GM23338 (cell line): ENCODE measurements at regions not wholly inside any gene's neighbourhood (a gene's known extent, or its start where the extent isn't known, plus 50 kb on each side); places are given as distances from the start of the nearest gene placed in this dataset.

Experiments
- ATAC-seq: fragments of 200-7000 bp; cut with Tn5 transposase; 3 replicates; pipeline ENCODE4 v1.9.1; 2020
- DNase-seq: peaks from one replicate; pipeline ENCODE4 v3.0.0-alpha.2; 2015; ENCODE audit warnings: low spot score
- H2AFZ ChIP-seq: fragments of 200-600 bp; sonication (generic); 2 replicates; pipeline ENCODE4 v1.8.0; 2016; ENCODE audit warnings: antibody characterized with exemption, mild to moderate bottlenecking, moderate library complexity
- H3F3A ChIP-seq: fragments of 200-600 bp; sonication (generic); replicated peaks from 2 replicates; pipeline ENCODE4 v1.8.0; 2017; ENCODE audit warnings: antibody characterized with exemption, mixed run types, low read depth
- H3K27ac ChIP-seq: fragments of 200-600 bp; sonication (generic); 2 replicates; pipeline ENCODE4 v1.6.1; 2016; ENCODE audit warnings: low read depth
- H3K27me3 ChIP-seq: fragments of 200-600 bp; sonication (generic); 2 replicates; pipeline ENCODE4 v1.8.0; 2016; ENCODE audit warnings: mild to moderate bottlenecking, mixed run types, moderate library complexity; ENCODE audit not compliant: insufficient read depth
- H3K36me3 ChIP-seq: fragments of 200-600 bp; sonication (generic); 2 replicates; pipeline ENCODE4 v1.8.0; 2016; ENCODE audit warnings: mild to moderate bottlenecking; ENCODE audit not compliant: insufficient read depth
- H3K4me1 ChIP-seq: fragments of 200-600 bp; sonication (generic); 2 replicates; pipeline ENCODE4 v1.8.0; 2016; ENCODE audit warnings: mild to moderate bottlenecking, moderate library complexity; ENCODE audit not compliant: insufficient read depth
- H3K4me2 ChIP-seq: fragments of 200-600 bp; sonication (generic); 2 replicates; pipeline ENCODE4 v1.7.1; 2017; ENCODE audit warnings: mixed run types
- H3K4me3 ChIP-seq: fragments of 200-600 bp; sonication (generic); 2 replicates; pipeline ENCODE4 v1.6.1; 2016; ENCODE audit warnings: mixed run types
- H3K79me2 ChIP-seq: fragments of 200-600 bp; sonication (generic); replicated peaks from 2 replicates; pipeline ENCODE4 v1.8.0; 2017; ENCODE audit warnings: mild to moderate bottlenecking; ENCODE audit not compliant: insufficient read depth
- H3K9me2 ChIP-seq: fragments of 200-600 bp; sonication (generic); 2 replicates; pipeline ENCODE4 v1.8.0; 2017; ENCODE audit not compliant: insufficient read depth
- H4K20me1 ChIP-seq: fragments of 200-600 bp; sonication (generic); replicated peaks from 2 replicates; pipeline ENCODE4 v1.8.0; 2017; ENCODE audit warnings: mild to moderate bottlenecking; ENCODE audit not compliant: insufficient read depth
- H3K27ac Mint-ChIP-seq: 2 replicates; pipeline ENCODE4 v1.8.0; 2020; ENCODE audit warnings: inconsistent platforms, mild to moderate bottlenecking, moderate library complexity, mixed read lengths
- H3K27me3 Mint-ChIP-seq: 3 replicates; pipeline ENCODE4 v1.8.0; 2022; ENCODE audit warnings: low read depth, mild to moderate bottlenecking, moderate library complexity, mixed read lengths, inconsistent platforms; ENCODE audit not compliant: insufficient read depth, poor library complexity
- H3K36me3 Mint-ChIP-seq: 3 replicates; pipeline ENCODE4 v1.8.0; 2021; ENCODE audit warnings: low read depth, mild to moderate bottlenecking, inconsistent platforms, moderate library complexity, mixed read lengths
- H3K4me1 Mint-ChIP-seq: 3 replicates; pipeline ENCODE4 v1.8.0; 2020; ENCODE audit warnings: mild to moderate bottlenecking, inconsistent platforms, mixed read lengths
- H3K4me3 Mint-ChIP-seq: 3 replicates; pipeline ENCODE4 v1.8.0; 2021; ENCODE audit warnings: moderate library complexity, mild to moderate bottlenecking, inconsistent platforms, mixed read lengths
- H3K9me3 Mint-ChIP-seq: 3 replicates; pipeline ENCODE4 v1.8.0; 2020; ENCODE audit warnings: moderate library complexity, mild to moderate bottlenecking, inconsistent platforms, mixed read lengths
- CTCF ChIP-seq, 2 experiments: fragments of 200-600 bp in 1 of 2; sonication (generic) in 1 of 2; conservative IDR thresholded peaks; 2 replicates each; pipeline versions ENCODE4 v1.5.1 to v1.6.1; 2016 to 2017; ENCODE audit warnings: antibody characterized with exemption in 2 of 2, low read depth in 2 of 2, mild to moderate bottlenecking in 2 of 2, moderate library complexity in 1 of 2
- ETS1 ChIP-seq: IDR thresholded peaks from 2 replicates; pipeline ENCODE4 v1.6.1; 2016; ENCODE audit warnings: antibody characterized with exemption
- EZH2 ChIP-seq: fragments of 200-600 bp; sonication (generic); IDR thresholded peaks from one replicate; pipeline ENCODE4 v1.8.0; 2017; ENCODE audit warnings: antibody characterized with exemption, mild to moderate bottlenecking, low read depth; ENCODE audit not compliant: unreplicated experiment
- JUNB ChIP-seq: IDR thresholded peaks from one replicate; pipeline ENCODE4 v1.6.1; 2016; ENCODE audit warnings: antibody characterized with exemption; ENCODE audit not compliant: unreplicated experiment
- TF ChIP-seq, protein P1 (sequence below): fragments of 250-450 bp; sonication (Bioruptor Pico); IDR thresholded peaks from 2 replicates; pipeline ENCODE4 v1.5.0; 2020; ENCODE audit warnings: mild to moderate bottlenecking, moderate library complexity
- TF ChIP-seq, protein P2 (sequence below): IDR thresholded peaks from one replicate; pipeline ENCODE4 v1.6.1; 2018; ENCODE audit warnings: antibody characterized with exemption; ENCODE audit not compliant: unreplicated experiment

DNA sequence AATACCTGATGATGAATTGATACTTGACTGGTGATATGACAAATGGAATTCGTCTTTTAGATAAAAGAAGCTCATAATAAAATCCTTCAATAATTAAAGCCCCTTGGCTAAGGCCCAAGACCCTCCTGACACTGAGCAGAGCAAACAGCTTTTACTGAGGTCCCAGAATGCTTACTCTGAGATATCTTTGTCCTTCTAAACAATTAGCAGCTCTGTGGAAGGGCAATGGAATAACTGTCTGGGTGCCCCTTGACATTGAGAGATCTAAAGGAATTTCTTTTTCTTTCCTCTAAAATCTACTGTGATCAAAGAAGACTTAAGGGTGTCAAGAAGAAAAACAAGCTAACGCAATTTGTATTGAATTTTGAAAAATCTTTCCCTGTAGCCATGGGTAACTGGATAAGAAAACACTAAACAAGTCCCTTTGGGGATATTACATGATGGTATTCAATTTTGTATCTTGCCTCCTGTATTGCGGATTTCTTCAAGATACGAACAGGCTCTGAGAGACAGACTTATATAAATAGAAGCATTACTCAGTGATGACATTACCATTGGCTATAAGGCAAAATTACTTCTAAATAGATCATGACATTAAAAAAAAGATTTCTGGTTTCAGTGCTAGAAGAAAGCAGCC lies 128.8 kb downstream of the MREG start (continued):
- TF ChIP-seq CTCF (conservative IDR thresholded peaks at IDR 0.05; ENCODE audit: low read depth in 2 of 2) = no peak
- TF ChIP-seq, protein P1, sequence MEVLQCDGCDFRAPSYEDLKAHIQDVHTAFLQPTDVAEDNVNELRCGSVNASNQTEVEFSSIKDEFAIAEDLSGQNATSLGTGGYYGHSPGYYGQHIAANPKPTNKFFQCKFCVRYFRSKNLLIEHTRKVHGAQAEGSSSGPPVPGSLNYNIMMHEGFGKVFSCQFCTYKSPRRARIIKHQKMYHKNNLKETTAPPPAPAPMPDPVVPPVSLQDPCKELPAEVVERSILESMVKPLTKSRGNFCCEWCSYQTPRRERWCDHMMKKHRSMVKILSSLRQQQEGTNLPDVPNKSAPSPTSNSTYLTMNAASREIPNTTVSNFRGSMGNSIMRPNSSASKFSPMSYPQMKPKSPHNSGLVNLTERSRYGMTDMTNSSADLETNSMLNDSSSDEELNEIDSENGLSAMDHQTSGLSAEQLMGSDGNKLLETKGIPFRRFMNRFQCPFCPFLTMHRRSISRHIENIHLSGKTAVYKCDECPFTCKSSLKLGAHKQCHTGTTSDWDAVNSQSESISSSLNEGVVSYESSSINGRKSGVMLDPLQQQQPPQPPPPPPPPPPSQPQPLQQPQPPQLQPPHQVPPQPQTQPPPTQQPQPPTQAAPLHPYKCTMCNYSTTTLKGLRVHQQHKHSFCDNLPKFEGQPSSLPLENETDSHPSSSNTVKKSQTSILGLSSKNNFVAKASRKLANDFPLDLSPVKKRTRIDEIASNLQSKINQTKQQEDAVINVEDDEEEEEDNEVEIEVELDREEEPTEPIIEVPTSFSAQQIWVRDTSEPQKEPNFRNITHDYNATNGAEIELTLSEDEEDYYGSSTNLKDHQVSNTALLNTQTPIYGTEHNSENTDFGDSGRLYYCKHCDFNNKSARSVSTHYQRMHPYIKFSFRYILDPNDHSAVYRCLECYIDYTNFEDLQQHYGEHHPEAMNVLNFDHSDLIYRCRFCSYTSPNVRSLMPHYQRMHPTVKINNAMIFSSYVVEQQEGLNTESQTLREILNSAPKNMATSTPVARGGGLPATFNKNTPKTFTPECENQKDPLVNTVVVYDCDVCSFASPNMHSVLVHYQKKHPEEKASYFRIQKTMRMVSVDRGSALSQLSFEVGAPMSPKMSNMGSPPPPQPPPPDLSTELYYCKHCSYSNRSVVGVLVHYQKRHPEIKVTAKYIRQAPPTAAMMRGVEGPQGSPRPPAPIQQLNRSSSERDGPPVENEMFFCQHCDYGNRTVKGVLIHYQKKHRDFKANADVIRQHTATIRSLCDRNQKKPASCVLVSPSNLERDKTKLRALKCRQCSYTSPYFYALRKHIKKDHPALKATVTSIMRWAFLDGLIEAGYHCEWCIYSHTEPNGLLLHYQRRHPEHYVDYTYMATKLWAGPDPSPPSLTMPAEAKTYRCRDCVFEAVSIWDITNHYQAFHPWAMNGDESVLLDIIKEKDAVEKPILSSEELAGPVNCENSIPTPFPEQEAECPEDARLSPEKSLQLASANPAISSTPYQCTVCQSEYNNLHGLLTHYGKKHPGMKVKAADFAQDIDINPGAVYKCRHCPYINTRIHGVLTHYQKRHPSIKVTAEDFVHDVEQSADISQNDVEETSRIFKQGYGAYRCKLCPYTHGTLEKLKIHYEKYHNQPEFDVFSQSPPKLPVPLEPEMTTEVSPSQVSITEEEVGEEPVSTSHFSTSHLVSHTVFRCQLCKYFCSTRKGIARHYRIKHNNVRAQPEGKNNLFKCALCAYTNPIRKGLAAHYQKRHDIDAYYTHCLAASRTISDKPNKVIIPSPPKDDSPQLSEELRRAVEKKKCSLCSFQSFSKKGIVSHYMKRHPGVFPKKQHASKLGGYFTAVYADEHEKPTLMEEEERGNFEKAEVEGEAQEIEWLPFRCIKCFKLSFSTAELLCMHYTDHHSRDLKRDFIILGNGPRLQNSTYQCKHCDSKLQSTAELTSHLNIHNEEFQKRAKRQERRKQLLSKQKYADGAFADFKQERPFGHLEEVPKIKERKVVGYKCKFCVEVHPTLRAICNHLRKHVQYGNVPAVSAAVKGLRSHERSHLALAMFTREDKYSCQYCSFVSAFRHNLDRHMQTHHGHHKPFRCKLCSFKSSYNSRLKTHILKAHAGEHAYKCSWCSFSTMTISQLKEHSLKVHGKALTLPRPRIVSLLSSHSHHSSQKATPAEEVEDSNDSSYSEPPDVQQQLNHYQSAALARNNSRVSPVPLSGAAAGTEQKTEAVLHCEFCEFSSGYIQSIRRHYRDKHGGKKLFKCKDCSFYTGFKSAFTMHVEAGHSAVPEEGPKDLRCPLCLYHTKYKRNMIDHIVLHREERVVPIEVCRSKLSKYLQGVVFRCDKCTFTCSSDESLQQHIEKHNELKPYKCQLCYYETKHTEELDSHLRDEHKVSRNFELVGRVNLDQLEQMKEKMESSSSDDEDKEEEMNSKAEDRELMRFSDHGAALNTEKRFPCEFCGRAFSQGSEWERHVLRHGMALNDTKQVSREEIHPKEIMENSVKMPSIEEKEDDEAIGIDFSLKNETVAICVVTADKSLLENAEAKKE (CRISPR knock-in tag) = no peak

DNA sequence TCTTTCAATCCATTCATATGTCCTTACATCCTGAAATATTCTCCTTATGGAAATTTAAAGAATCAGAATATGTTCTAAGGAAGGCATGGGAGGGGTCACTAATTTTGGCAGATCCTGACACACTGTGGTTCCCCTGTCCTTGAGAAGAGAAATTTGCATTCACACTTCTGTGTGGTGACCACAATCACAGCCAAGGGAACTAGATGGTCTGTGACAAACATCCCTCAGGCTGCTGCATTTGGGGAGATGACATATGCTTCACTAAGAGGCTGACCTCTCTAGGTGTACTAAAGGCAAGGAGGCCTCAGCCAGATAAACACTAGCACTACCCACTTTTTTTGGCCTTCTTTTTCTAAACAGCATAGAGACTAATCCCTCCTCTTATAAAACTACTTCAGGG lies 129.6 kb downstream of the MREG start:
- ATAC-seq = no peak
- no peaks in the 10 kb centered on the region for H3K4me1 ChIP-seq
- peaks cover 10% of the 10 kb centered on the region; the same call in 1 of the 3 replicates for H3K4me1 Mint-ChIP-seq

More for the DNA sequence above, 129.6 kb downstream of the MREG start:
- no peak for DNase-seq
- no peaks in the 10 kb centered on the region for H3K36me3 Mint-ChIP-seq
- no peak for TF ChIP-seq ETS1
- TF ChIP-seq EZH2 = no peak
- no peak for TF ChIP-seq JUNB
- TF ChIP-seq, protein P2, sequence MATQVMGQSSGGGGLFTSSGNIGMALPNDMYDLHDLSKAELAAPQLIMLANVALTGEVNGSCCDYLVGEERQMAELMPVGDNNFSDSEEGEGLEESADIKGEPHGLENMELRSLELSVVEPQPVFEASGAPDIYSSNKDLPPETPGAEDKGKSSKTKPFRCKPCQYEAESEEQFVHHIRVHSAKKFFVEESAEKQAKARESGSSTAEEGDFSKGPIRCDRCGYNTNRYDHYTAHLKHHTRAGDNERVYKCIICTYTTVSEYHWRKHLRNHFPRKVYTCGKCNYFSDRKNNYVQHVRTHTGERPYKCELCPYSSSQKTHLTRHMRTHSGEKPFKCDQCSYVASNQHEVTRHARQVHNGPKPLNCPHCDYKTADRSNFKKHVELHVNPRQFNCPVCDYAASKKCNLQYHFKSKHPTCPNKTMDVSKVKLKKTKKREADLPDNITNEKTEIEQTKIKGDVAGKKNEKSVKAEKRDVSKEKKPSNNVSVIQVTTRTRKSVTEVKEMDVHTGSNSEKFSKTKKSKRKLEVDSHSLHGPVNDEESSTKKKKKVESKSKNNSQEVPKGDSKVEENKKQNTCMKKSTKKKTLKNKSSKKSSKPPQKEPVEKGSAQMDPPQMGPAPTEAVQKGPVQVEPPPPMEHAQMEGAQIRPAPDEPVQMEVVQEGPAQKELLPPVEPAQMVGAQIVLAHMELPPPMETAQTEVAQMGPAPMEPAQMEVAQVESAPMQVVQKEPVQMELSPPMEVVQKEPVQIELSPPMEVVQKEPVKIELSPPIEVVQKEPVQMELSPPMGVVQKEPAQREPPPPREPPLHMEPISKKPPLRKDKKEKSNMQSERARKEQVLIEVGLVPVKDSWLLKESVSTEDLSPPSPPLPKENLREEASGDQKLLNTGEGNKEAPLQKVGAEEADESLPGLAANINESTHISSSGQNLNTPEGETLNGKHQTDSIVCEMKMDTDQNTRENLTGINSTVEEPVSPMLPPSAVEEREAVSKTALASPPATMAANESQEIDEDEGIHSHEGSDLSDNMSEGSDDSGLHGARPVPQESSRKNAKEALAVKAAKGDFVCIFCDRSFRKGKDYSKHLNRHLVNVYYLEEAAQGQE = no peak
- H3K4me3 Mint-ChIP-seq = no peak overlapping the region
- no peak overlapping the region for H3K4me3 ChIP-seq
- H3K27me3 Mint-ChIP-seq = peaks cover 4% of the 10 kb centered on the region
- H3K4me2 ChIP-seq = no peak overlapping the region
- no peaks in the 10 kb centered on the region for H3K36me3 ChIP-seq
- H3K9me2 ChIP-seq = peaks cover 15% of the 10 kb centered on the region
- no peaks in the 10 kb centered on the region for H3K79me2 ChIP-seq
- no peaks in the 10 kb centered on the region for H3F3A ChIP-seq
- no peak overlapping the region for H2AFZ ChIP-seq
- no peaks in the 10 kb centered on the region for H3K27me3 ChIP-seq
- H4K20me1 ChIP-seq = no peaks in the 10 kb centered on the region
- no peak overlapping the region for H3K27ac Mint-ChIP-seq
- no peak overlapping the region for H3K27ac ChIP-seq
- no peaks in the 10 kb centered on the region; the same call in 2 of the 3 replicates for H3K9me3 Mint-ChIP-seq
